Ovary (tissue), 3 donors: ENCODE measurements at regions not wholly inside any gene's neighbourhood (a gene's known extent, or its start where the extent isn't known, plus 50 kb on each side); places are given as distances from the start of the nearest gene placed in this dataset.
"Not testable (repeated sequence)": the region's sequence is repeated elsewhere in the genome, so short reads cannot be mapped to it uniquely, and the experiment has no call there.

Experiments
- CTCF ChIP-seq, 3 donors: fragments of 450-650 bp in 2 of 3; fragments of 200-600 bp in 1 of 3; IDR thresholded peaks; one replicate each; pipeline versions ENCODE4 v1.5.1 to v1.8.0; 2016 to 2022; ENCODE audit warnings: antibody characterized with exemption in 3 of 3, mild to moderate bottlenecking in 1 of 3
- EP300 ChIP-seq: sonication (generic); formaldehyde crosslinking; IDR thresholded peaks from one replicate; pipeline ENCODE4 v1.6.1; 2017; ENCODE audit warnings: antibody characterized with exemption
- POLR2A ChIP-seq: fragments of 450-650 bp; IDR thresholded peaks from one replicate; pipeline ENCODE4 v1.6.1; 2017; ENCODE audit warnings: antibody characterized with exemption, mild to moderate bottlenecking, moderate library complexity
- donor health status: DM: no; HTN: no; CAD: no.

- TF ChIP-seq CTCF (IDR thresholded peaks at IDR 0.05); POLR2A; EP300: not testable (repeated sequence)
These were observed 122.4 kb upstream of the NECTIN3 start for GRCh38 chr3:110949194-110949593.
